Trophoblast cell (in vitro differentiated cells and primary cell): ENCODE measurements at regions not wholly inside any gene's neighbourhood (a gene's known extent, or its start where the extent isn't known, plus 50 kb on each side); places are given as distances from the start of the nearest gene placed in this dataset.

Experiments used
- DNase-seq, 2 donors: peaks; one replicate each; pipeline ENCODE4 v3.0.0-alpha.2; 2016
- H2AFZ ChIP-seq: 2 replicates; pipeline ENCODE4 v1.6.1; 2013; ENCODE audit warnings: low read length, moderate library complexity, mild to moderate bottlenecking; ENCODE audit not compliant: insufficient read depth, poor library complexity
- H2AK5ac ChIP-seq: 2 replicates; pipeline ENCODE4 v1.6.1; 2013; ENCODE audit warnings: mild to moderate bottlenecking, low read length
- H2BK120ac ChIP-seq: 2 replicates; pipeline ENCODE4 v1.6.1; 2013; ENCODE audit warnings: low read length, mild to moderate bottlenecking, moderate library complexity; ENCODE audit not compliant: insufficient read depth, poor library complexity
- H2BK12ac ChIP-seq: 2 replicates; pipeline ENCODE4 v1.6.1; 2013; ENCODE audit warnings: mild to moderate bottlenecking, low read length, moderate library complexity
- H2BK5ac ChIP-seq: 2 replicates; pipeline ENCODE4 v1.6.1; 2013; ENCODE audit warnings: low read length, low read depth, moderate library complexity, mild to moderate bottlenecking; ENCODE audit not compliant: poor library complexity
- H3K14ac ChIP-seq: 2 replicates; pipeline ENCODE4 v1.6.1; 2013; ENCODE audit warnings: mild to moderate bottlenecking, low read length
- H3K18ac ChIP-seq: 2 replicates; pipeline ENCODE4 v1.6.1; 2013; ENCODE audit warnings: mild to moderate bottlenecking, low read length
- H3K23ac ChIP-seq: 2 replicates; pipeline ENCODE4 v1.6.1; 2013; ENCODE audit warnings: low read length
- H3K27ac ChIP-seq: 2 replicates; pipeline ENCODE4 v1.5.1; 2013; ENCODE audit warnings: low read depth, mild to moderate bottlenecking, inconsistent platforms, low read length, moderate library complexity
- H3K27me3 ChIP-seq: 2 replicates; pipeline ENCODE4 v1.6.1; 2013; ENCODE audit warnings: inconsistent platforms, mild to moderate bottlenecking, low read length, moderate library complexity; ENCODE audit not compliant: insufficient read depth
- H3K36me3 ChIP-seq, 2 experiments: 1 replicate in 1 of 2; 2 replicates in 1 of 2; pipeline ENCODE4 v1.6.1; 2013; ENCODE audit warnings: low read length in 2 of 2, mild to moderate bottlenecking in 2 of 2, moderate library complexity in 1 of 2; ENCODE audit not compliant: insufficient read depth in 2 of 2, control insufficient read depth in 1 of 2
- H3K4ac ChIP-seq: 2 replicates; pipeline ENCODE4 v1.6.1; 2013; ENCODE audit warnings: low read depth, mild to moderate bottlenecking, low read length, moderate library complexity
- H3K4me1 ChIP-seq, 2 experiments: 1 replicate in 1 of 2; 2 replicates in 1 of 2; pipeline ENCODE4 v1.6.1; 2013; ENCODE audit warnings: low read length in 2 of 2, mild to moderate bottlenecking in 2 of 2, moderate library complexity in 1 of 2; ENCODE audit not compliant: insufficient read depth in 2 of 2, control insufficient read depth in 1 of 2
- H3K4me2 ChIP-seq: 2 replicates; pipeline ENCODE4 v1.6.1; 2013; ENCODE audit warnings: inconsistent platforms, mild to moderate bottlenecking, low read length, moderate library complexity
- H3K4me3 ChIP-seq: 2 replicates; pipeline ENCODE4 v1.5.1; 2013; ENCODE audit warnings: mild to moderate bottlenecking, low read depth, low read length, inconsistent platforms
- H3K79me1 ChIP-seq: one replicate; pipeline ENCODE4 v1.6.1; 2013; ENCODE audit warnings: low read length
- H3K79me2 ChIP-seq: 2 replicates; pipeline ENCODE4 v1.6.1; 2013; ENCODE audit warnings: low read length, mild to moderate bottlenecking; ENCODE audit not compliant: control insufficient read depth, insufficient read depth, poor library complexity
- H3K9ac ChIP-seq: 2 replicates; pipeline ENCODE4 v1.6.1; 2013; ENCODE audit warnings: mild to moderate bottlenecking, low read length
- H3K9me3 ChIP-seq: 2 replicates; pipeline ENCODE4 v1.6.1; 2013; ENCODE audit warnings: low read depth, mild to moderate bottlenecking, control low read depth, inconsistent platforms, low read length; ENCODE audit not compliant: insufficient read depth
- H4K12ac ChIP-seq: 2 replicates; pipeline ENCODE4 v1.6.1; 2013; ENCODE audit warnings: low read depth, mild to moderate bottlenecking, low read length, moderate library complexity
- H4K8ac ChIP-seq: 2 replicates; pipeline ENCODE4 v1.6.1; 2013; ENCODE audit warnings: low read depth, mild to moderate bottlenecking, low read length, moderate library complexity
- H4K91ac ChIP-seq: one replicate; pipeline ENCODE4 v1.6.1; 2013; ENCODE audit warnings: low read depth, mild to moderate bottlenecking, low read length, moderate library complexity
- WGBS: extraction: QIAGEN DNeasy Blood & Tissue Kit; methylation state at CpG from one replicate; pipeline ENCODE4 v1.1.7; 2013; ENCODE audit warnings: missing lambda C conversion rate; ENCODE audit not compliant: insufficient read length, insufficient coverage; ENCODE audit errors: extremely low coverage; 5-methylcytosine and 5-hydroxymethylcytosine counted together

DNA sequence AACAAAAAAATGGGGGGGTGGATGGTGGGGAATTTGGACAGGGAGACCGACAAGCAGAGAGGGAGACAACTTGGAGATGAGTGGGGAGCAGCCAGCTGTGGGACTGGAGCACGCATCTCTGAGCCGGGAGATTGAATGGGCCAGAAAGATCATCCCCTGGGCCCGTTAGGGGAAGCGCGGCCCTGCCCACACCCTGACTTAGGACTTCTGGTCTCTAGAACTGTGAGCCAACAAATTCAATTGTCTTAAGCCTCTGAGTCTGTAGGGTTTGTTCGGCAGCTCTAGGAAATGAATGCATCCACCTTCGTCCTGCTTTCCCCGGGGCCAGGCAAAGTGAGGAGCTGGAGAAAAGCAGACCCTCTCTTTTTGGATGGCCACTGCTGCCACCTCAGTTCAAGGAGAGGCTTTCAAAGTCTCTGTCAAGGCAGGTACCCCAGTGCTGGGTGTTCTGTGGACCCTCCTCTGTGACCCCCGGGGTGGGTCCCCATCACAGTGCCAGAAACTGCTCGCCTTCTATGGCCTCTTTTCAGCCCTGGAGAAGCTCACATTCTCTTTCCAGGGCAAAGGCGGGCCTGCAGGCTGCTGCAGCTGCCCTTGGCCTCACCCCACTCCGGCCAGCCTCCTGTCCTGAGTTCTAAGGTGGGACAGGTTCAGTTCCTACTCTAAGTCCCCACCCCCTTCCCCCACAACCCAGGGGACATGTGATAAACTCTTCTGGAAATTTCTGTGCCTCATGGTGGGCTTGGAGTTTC, 423.2 kb downstream of the RPS24 start:
- Histone ChIP-seq H3K79me2 (no peaks in the 10 kb centered on the region), H3K9me3 (no peaks in the 10 kb centered on the region), H2BK5ac (no peak overlapping the region), H3K4me3 (no peak overlapping the region), H2BK12ac (peak overlapping the region; percentile 13), H3K18ac (no peak overlapping the region), H2AK5ac (peak overlapping the region; percentile 35), H4K91ac (peak overlapping the region; percentile 10), H3K27me3 (no peaks in the 10 kb centered on the region), H3K9ac (no peak overlapping the region), H3K4me1 (peaks cover 12 to 14% of the 10 kb centered on the region in 2 experiments), H3K36me3 (no peaks in the 10 kb centered on the region), H3K14ac (peak overlapping the region; percentile 49), H3K4ac (no peak overlapping the region), H3K27ac (no peak overlapping the region), H3K4me2 (no peak overlapping the region), H3K23ac (no peak overlapping the region), H2BK120ac (peak overlapping the region; percentile 18), H3K79me1 (peaks cover 18% of the 10 kb centered on the region), H4K12ac (no peak overlapping the region), H4K8ac (no peak overlapping the region), H2AFZ (no peak overlapping the region)
- DNase-seq = no peak
- no CpG with 5 or more reads among the region's 13 CpGs for WGBS

DNA sequence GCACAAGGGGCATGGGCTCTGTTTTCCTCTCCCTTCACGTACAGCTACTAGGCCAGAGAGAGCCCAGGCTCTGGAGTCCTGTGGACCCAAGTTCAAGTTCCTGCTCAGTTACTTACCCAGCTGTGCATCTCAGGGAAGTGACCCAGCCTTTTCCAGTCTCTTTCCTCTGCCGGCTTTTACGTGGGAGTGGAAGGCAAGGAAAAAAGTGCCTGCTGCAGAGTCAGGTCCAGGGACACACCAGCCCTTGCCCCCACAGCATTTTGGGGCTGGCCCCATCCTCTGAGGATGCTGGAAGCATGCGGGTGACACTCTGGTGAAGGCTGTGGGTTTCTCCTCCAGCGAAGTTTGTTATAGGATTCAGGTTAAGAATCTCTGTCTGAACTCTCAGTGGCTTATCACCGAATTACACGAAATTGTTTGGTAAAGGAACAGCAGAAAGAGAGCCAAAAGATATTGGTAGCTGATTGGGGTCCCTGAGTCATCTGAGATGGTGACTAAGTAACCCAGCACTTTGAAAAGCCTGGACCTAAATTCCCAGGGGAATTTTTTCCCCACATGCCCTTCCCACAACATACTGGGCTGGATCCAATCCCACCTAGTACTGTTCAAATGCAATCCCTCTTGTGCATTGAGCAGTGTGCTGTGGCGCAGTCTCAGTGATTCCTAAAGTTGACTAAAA, 424.3 kb downstream of the RPS24 start:
- DNase-seq = no peak
- no CpG with 5 or more reads among the region's 8 CpGs for WGBS
- H3K4me3 ChIP-seq = no peak overlapping the region

GRCh38 chr10:78458983-78459638, 425.4 kb downstream of the RPS24 start:
- Histone ChIP-seq H3K79me1 (peaks cover 21% of the 10 kb centered on the region), H3K9me3 (no peaks in the 10 kb centered on the region), H2AFZ (no peak overlapping the region), H3K18ac (peak overlapping the region; percentile 23), H4K91ac (peak overlapping the region; percentile 63), H3K4me3 (no peak overlapping the region), H4K8ac (no peak overlapping the region), H3K36me3 (no peaks in the 10 kb centered on the region), H3K4me2 (no peak overlapping the region), H2BK12ac (peak overlapping the region; percentile 92), H3K23ac (no peak overlapping the region), H3K27me3 (no peaks in the 10 kb centered on the region), H3K4ac (peak overlapping the region; percentile 57), H3K9ac (no peak overlapping the region), H2BK5ac (peak overlapping the region; percentile 17), H2AK5ac (peak overlapping the region; percentile 88), H3K4me1 (peaks cover 12 to 14% of the 10 kb centered on the region in 2 experiments), H4K12ac (no peak overlapping the region), H3K27ac (peak overlapping the region; percentile 34), H3K14ac (peak overlapping the region; percentile 25), H2BK120ac (peak overlapping the region; percentile 61), H3K79me2 (no peaks in the 10 kb centered on the region)
- DNase-seq = peak in 1 of 2 donors; percentile 6
- no CpG with 5 or more reads among the region's 3 CpGs for WGBS

More for the DNA sequence above, 424.3 kb downstream of the RPS24 start:
- Histone ChIP-seq H4K8ac (no peak overlapping the region), H3K79me2 (no peaks in the 10 kb centered on the region), H3K14ac (peak overlapping the region; percentile 45), H3K18ac (no peak overlapping the region), H2AK5ac (peak overlapping the region; percentile 1), H4K12ac (no peak overlapping the region), H3K36me3 (no peaks in the 10 kb centered on the region), H3K4me1 (peaks cover 12 to 14% of the 10 kb centered on the region in 2 experiments), H2AFZ (no peak overlapping the region), H2BK12ac (peak overlapping the region; percentile 47), H3K9me3 (no peaks in the 10 kb centered on the region), H3K23ac (no peak overlapping the region), H4K91ac (peak overlapping the region; percentile 10), H3K27me3 (no peaks in the 10 kb centered on the region), H3K9ac (no peak overlapping the region), H3K4ac (no peak overlapping the region), H3K4me2 (no peak overlapping the region), H2BK120ac (peak overlapping the region; percentile 1), H3K27ac (no peak overlapping the region), H2BK5ac (no peak overlapping the region), H3K79me1 (peaks cover 21% of the 10 kb centered on the region)

- peaks cover 12 to 14% of the 10 kb centered on the region in 2 experiments for H3K4me1 ChIP-seq
- H2BK120ac ChIP-seq = peak overlapping the region; percentile 61
- no peak overlapping the region for H3K4me3 ChIP-seq
- H3K9me3 ChIP-seq = no peaks in the 10 kb centered on the region
- H3K23ac ChIP-seq = no peak overlapping the region
- H2AK5ac ChIP-seq = peak overlapping the region; percentile 88
- H3K18ac ChIP-seq = peak overlapping the region; percentile 23
- H3K4ac ChIP-seq = peak overlapping the region; percentile 57
- H3K79me2 ChIP-seq = no peaks in the 10 kb centered on the region
- no peak for DNase-seq
- H3K36me3 ChIP-seq = no peaks in the 10 kb centered on the region
- peak overlapping the region; percentile 34 for H3K27ac ChIP-seq
- peak overlapping the region; percentile 25 for H3K14ac ChIP-seq
- H2AFZ ChIP-seq = no peak overlapping the region
- no peak overlapping the region for H4K12ac ChIP-seq
- peaks cover 21% of the 10 kb centered on the region for H3K79me1 ChIP-seq
- H4K8ac ChIP-seq = no peak overlapping the region
- H4K91ac ChIP-seq = peak overlapping the region; percentile 63
- WGBS = no CpG with 5 or more reads among the region's 3 CpGs
- H2BK5ac ChIP-seq = peak overlapping the region; percentile 17
- H3K4me2 ChIP-seq = no peak overlapping the region
- H3K27me3 ChIP-seq = no peaks in the 10 kb centered on the region
- peak overlapping the region; percentile 92 for H2BK12ac ChIP-seq
- no peak overlapping the region for H3K9ac ChIP-seq
These were observed 426.0 kb downstream of the RPS24 start for GRCh38 chr10:78459639-78460037.
